ENCODE measurements at regions not wholly inside any gene's neighbourhood (a gene's known extent, or its start where the extent isn't known, plus 50 kb on each side); places are given as distances from the start of the nearest gene placed in this dataset.

DNA sequence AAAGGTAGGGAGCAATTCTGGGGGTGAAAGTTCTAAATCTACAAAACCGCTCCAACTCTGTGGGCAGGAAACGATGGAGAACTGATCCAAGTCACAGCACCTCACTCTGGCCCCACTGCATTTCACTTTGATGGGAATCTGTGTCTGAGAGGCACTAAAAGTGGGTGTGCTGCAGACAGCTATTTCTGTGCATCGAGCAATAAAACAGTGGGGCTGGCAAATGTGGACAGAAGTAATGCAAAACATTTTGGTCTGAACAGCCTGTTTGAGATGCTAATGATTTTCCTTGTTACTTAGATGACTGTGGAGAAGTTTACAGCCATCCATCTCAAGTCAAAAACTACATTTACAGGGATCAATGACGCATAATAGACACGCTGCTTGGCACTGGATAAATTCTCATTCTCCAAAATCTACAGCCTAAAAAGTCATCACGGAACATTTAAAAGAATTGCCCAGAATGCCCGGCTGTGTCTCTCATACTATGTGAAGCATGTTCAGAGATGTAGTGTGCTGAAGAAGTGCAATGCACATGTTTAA lies 1671.6 kb upstream of the TENM3 start:
- Mint-ChIP-seq H3K4me3 (no peak overlapping the region), H3K27me3 (no peaks in the 10 kb centered on the region), H3K27ac (no peak overlapping the region), H3K9me3 (peaks cover 4 to 5% (median 4%) of the 10 kb centered on the region in 3 donors), H3K4me1 (no peaks in the 10 kb centered on the region), H3K36me3 (peaks cover 3% of the 10 kb centered on the region)

- Mint-ChIP-seq H3K9me3 (peaks cover 0 to 2% (median 0%) of the 10 kb centered on the region in 3 donors), H3K27ac (no peak overlapping the region), H3K27me3 (no peaks in the 10 kb centered on the region), H3K36me3 (no peaks in the 10 kb centered on the region), H3K4me1 (no peaks in the 10 kb centered on the region), H3K4me3 (no peak overlapping the region)
These were observed 1665.0 kb upstream of the TENM3 start for GRCh38 chr4:180578175-180578574.

DNA sequence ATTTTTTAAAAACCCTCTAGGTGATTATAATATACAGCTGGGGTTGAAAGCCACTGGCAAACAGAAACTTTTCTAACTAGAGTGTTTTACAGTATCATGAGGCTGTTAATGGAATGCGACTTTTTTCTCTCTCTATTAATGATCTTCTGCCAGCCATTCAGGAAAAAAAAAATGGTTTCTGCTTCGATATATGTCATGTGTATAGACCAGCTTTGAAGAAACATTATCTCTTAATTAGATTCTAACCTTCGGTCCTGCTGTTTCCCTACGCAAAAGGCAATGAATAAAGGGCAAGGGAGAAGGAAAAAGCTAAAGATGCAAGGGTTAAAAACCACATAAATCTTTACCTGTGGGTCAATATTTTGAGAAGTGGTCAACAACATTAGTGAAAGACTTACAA lies 1662.1 kb upstream of the TENM3 start:
- Mint-ChIP-seq H3K27ac (no peak overlapping the region), H3K36me3 (no peaks in the 10 kb centered on the region), H3K4me3 (no peak overlapping the region)

GRCh38 chr4:180587379-180587778 lies 1655.8 kb upstream of the TENM3 start:
- no peaks in the 10 kb centered on the region for H3K27me3 Mint-ChIP-seq
- no peak overlapping the region for H3K4me3 Mint-ChIP-seq
- H3K9me3 Mint-ChIP-seq, result peaks cover 0 to 8% (median 0%) of the 10 kb centered on the region in 3 donors
- no peaks in the 10 kb centered on the region for H3K36me3 Mint-ChIP-seq
- H3K27ac Mint-ChIP-seq, result no peak overlapping the region
- H3K4me1 Mint-ChIP-seq, result peaks cover 0 to 2% (median 0%) of the 10 kb centered on the region in 3 donors

More for the DNA sequence above, 1662.1 kb upstream of the TENM3 start:
- no peaks in the 10 kb centered on the region for H3K4me1 Mint-ChIP-seq
- no peaks in the 10 kb centered on the region for H3K9me3 Mint-ChIP-seq
- no peaks in the 10 kb centered on the region for H3K27me3 Mint-ChIP-seq

- Mint-ChIP-seq H3K36me3 (no peaks in the 10 kb centered on the region), H3K27me3 (no peaks in the 10 kb centered on the region), H3K9me3 (peaks cover 0 to 8% (median 0%) of the 10 kb centered on the region in 3 donors), H3K4me1 (peaks cover 0 to 2% (median 0%) of the 10 kb centered on the region in 3 donors), H3K4me3 (no peak overlapping the region), H3K27ac (no peak overlapping the region)
These were observed 1653.6 kb upstream of the TENM3 start for GRCh38 chr4:180589575-180589974.

DNA sequence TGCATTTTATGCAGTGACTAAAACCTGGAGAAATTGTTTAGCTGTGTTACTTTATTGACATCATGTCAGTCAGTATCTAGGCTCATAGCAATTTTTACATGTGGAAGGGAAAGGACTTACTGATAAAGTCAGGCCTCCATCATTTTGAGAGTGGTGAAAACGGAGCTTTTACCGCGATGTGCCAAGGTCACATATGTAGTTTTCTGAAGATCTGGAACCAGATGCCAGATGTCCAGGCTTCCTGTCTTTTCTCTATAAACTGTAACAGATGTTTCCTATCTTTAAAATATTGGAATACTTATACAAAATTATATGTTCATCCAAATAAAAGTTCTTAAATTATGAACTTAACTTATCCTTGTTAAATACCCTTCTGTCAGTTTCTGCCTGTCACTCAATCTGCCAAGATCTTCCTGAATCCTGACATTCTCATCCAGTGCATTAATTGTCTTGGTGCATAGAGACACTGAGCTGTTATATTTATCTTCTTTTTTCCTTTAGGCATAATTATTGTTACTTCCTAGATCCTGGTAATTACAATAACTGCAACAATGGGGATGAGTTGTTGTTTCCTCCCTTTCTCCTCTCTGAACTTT lies 1646.2 kb upstream of the TENM3 start:
- H3K4me1 Mint-ChIP-seq, result no peaks in the 10 kb centered on the region
- H3K4me3 Mint-ChIP-seq, result no peak overlapping the region
- H3K27me3 Mint-ChIP-seq, result no peaks in the 10 kb centered on the region
- H3K27ac Mint-ChIP-seq, result no peak overlapping the region
- peaks cover 0 to 10% (median 2%) of the 10 kb centered on the region in 3 donors for H3K9me3 Mint-ChIP-seq
- no peaks in the 10 kb centered on the region for H3K36me3 Mint-ChIP-seq

GRCh38 chr4:180598281-180598680 lies 1644.9 kb upstream of the TENM3 start:
- H3K27ac Mint-ChIP-seq, result no peak overlapping the region
- no peaks in the 10 kb centered on the region for H3K36me3 Mint-ChIP-seq
- H3K9me3 Mint-ChIP-seq, result peaks cover 0 to 10% (median 2%) of the 10 kb centered on the region in 3 donors
- H3K4me1 Mint-ChIP-seq, result no peaks in the 10 kb centered on the region
- H3K4me3 Mint-ChIP-seq, result peak overlapping the region in 1 of 4 donors; percentile 1
- H3K27me3 Mint-ChIP-seq, result no peaks in the 10 kb centered on the region

GRCh38 chr4:180603791-180604190 lies 1639.4 kb upstream of the TENM3 start:
- Mint-ChIP-seq H3K27me3 (no peaks in the 10 kb centered on the region), H3K36me3 (no peaks in the 10 kb centered on the region), H3K4me1 (no peaks in the 10 kb centered on the region), H3K9me3 (peaks cover 0 to 17% (median 2%) of the 10 kb centered on the region in 3 donors), H3K4me3 (no peak overlapping the region), H3K27ac (no peak overlapping the region)

- peaks cover 0 to 16% (median 2%) of the 10 kb centered on the region in 3 donors for H3K9me3 Mint-ChIP-seq
- H3K27ac Mint-ChIP-seq, result no peak overlapping the region
- H3K4me1 Mint-ChIP-seq, result no peaks in the 10 kb centered on the region
- no peaks in the 10 kb centered on the region for H3K36me3 Mint-ChIP-seq
- no peak overlapping the region for H3K4me3 Mint-ChIP-seq
- H3K27me3 Mint-ChIP-seq, result no peaks in the 10 kb centered on the region
These were observed 1632.9 kb upstream of the TENM3 start for GRCh38 chr4:180610324-180610723.

DNA sequence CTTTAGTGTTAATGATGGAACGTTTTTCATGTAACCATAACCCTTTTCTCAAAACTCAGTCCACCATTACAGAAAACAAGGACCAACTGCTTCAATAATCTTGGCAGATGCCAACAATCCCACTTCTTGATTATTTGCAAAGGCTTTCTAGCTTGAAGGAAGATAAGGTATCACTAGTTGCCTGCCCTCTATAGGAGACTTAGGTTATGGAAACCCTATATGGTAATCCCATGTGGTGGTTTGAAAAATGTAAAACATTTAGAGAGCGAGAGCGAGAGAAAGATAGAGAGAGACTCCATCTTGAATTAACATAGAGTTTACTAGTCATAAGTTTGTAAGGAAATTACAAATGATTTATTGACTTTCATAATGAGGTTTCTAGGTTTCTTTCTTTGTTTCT lies 1627.5 kb upstream of the TENM3 start:
- Mint-ChIP-seq H3K27ac (no peak overlapping the region), H3K36me3 (no peaks in the 10 kb centered on the region), H3K4me3 (no peak overlapping the region), H3K27me3 (no peaks in the 10 kb centered on the region), H3K9me3 (peaks cover 0 to 4% (median 1%) of the 10 kb centered on the region in 3 donors), H3K4me1 (no peaks in the 10 kb centered on the region)

DNA sequence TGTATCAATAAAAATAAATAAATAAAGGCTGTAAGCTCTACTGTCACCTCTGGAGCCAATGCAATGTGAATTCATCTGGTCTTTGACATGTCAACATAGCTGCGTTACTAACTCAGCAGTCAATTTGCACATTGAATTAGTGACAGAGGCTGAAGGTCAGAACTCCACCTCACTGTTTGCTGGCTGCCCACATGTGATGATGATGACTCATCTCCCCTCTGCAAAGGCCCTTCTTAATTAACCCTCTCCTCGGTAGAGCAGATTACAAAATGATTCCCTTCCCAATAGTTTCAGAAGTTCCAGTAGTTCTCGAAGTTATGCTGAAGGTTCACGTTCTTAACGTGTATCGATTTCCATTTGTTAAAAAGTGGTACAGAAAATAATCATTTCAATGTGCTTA lies 1626.0 kb upstream of the TENM3 start:
- H3K36me3 Mint-ChIP-seq, result no peaks in the 10 kb centered on the region
- H3K4me3 Mint-ChIP-seq, result no peak overlapping the region
- H3K9me3 Mint-ChIP-seq, result peaks cover 0 to 1% (median 0%) of the 10 kb centered on the region in 3 donors
- H3K4me1 Mint-ChIP-seq, result no peaks in the 10 kb centered on the region
- no peak overlapping the region for H3K27ac Mint-ChIP-seq
- no peaks in the 10 kb centered on the region for H3K27me3 Mint-ChIP-seq

DNA sequence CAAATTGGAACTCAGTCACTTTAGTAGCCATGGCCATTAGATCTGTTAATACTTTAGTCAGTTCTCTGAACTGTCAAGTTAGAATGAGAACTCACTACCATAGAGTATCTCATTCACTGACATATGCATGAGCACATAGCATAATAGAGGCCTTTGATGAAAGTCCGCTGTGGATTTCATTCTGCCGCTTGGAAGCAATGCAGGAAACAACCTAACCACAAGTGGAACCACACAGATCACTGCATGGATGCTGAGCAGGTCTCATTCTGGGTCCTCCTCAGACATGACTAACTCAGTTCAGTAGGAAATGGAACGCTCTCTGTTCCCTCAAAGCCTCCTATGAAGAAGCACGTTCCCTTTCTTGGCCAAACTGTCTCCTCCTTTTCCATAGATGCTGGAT lies 1624.8 kb upstream of the TENM3 start:
- Mint-ChIP-seq H3K27ac (no peak overlapping the region), H3K4me1 (no peaks in the 10 kb centered on the region), H3K9me3 (peaks cover 0 to 1% (median 0%) of the 10 kb centered on the region in 3 donors), H3K4me3 (no peak overlapping the region), H3K27me3 (no peaks in the 10 kb centered on the region), H3K36me3 (no peaks in the 10 kb centered on the region)

DNA sequence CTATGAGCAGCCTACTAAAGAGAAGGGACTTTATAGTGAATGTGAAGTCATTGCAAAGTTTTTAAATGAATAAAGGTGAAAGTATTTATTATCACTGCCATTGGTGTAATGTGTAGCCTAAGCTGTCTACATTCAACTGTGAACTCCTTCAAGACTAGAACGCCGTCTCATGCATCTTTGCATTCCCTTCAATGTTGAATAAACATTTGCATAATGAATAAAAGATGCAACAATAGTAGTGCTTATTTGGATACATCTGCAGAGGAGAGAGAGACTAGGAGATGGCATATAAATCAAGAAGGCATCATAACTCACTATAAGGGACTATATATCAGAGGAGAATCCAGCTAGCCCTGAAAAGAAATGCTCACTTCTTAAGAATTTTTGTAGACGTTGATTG lies 1623.8 kb upstream of the TENM3 start:
- H3K4me3 Mint-ChIP-seq, result no peak overlapping the region
- H3K4me1 Mint-ChIP-seq, result no peaks in the 10 kb centered on the region
- peaks cover 0 to 1% (median 0%) of the 10 kb centered on the region in 3 donors for H3K9me3 Mint-ChIP-seq
- no peaks in the 10 kb centered on the region for H3K27me3 Mint-ChIP-seq
- no peak overlapping the region for H3K27ac Mint-ChIP-seq
- H3K36me3 Mint-ChIP-seq, result no peaks in the 10 kb centered on the region

GRCh38 chr4:180622254-180622653 lies 1620.9 kb upstream of the TENM3 start:
- Mint-ChIP-seq H3K36me3 (no peaks in the 10 kb centered on the region), H3K9me3 (no peaks in the 10 kb centered on the region), H3K4me3 (no peak overlapping the region), H3K27ac (no peak overlapping the region), H3K27me3 (no peaks in the 10 kb centered on the region), H3K4me1 (no peaks in the 10 kb centered on the region)

- Mint-ChIP-seq H3K4me3 (no peak overlapping the region), H3K36me3 (no peaks in the 10 kb centered on the region), H3K4me1 (no peaks in the 10 kb centered on the region), H3K27me3 (no peaks in the 10 kb centered on the region), H3K9me3 (no peaks in the 10 kb centered on the region), H3K27ac (no peak overlapping the region)
These were observed 1617.5 kb upstream of the TENM3 start for GRCh38 chr4:180625653-180626052.

- Mint-ChIP-seq H3K36me3 (no peaks in the 10 kb centered on the region), H3K4me1 (no peaks in the 10 kb centered on the region), H3K27ac (no peak overlapping the region), H3K27me3 (no peaks in the 10 kb centered on the region), H3K9me3 (no peaks in the 10 kb centered on the region), H3K4me3 (no peak overlapping the region)
These were observed 1613.1 kb upstream of the TENM3 start for GRCh38 chr4:180630012-180630665.

Data from IgD-negative memory B cell (primary cell).